NCI-H1417 treated with DMSO at 0.1 percent for 48 hours (cell line): ENCODE measurements at regions not wholly inside any gene's neighbourhood (a gene's known extent, or its start where the extent isn't known, plus 50 kb on each side); places are given as distances from the start of the nearest gene placed in this dataset.

ENCODE experiments used
- DNase-seq: peaks from one replicate; lab custom pipeline; 2025; lab: John Stamatoyannopoulos, UW

GRCh38 chr10:4196183-4196582, 411.2 kb upstream of the KLF6 start:
- DNase-seq: no peak

- DNase-seq: no peak
Observed at GRCh38 chr10:4195213-4195612, 410.2 kb upstream of the KLF6 start.

GRCh38 chr10:4194231-4194630, 409.2 kb upstream of the KLF6 start:
- DNase-seq: no peak

GRCh38 chr10:4191894-4192293, 406.9 kb upstream of the KLF6 start:
- DNase-seq: no peak

- no peak for DNase-seq
Observed at GRCh38 chr10:4191354-4191753, 406.3 kb upstream of the KLF6 start.

GRCh38 chr10:4190876-4191275, 405.9 kb upstream of the KLF6 start:
- no peak for DNase-seq

- no peak for DNase-seq
Observed at GRCh38 chr10:4189281-4189680, 404.3 kb upstream of the KLF6 start.

GRCh38 chr10:4188406-4188805, 403.4 kb upstream of the KLF6 start:
- no peak for DNase-seq

- peak; percentile 51 for DNase-seq
Observed at GRCh38 chr10:4186849-4187540, 402.0 kb upstream of the KLF6 start.

- DNase-seq: no peak
Observed at GRCh38 chr10:4183761-4184261, 398.8 kb upstream of the KLF6 start.

- no peak for DNase-seq
Observed at GRCh38 chr10:4181621-4182049, 396.6 kb upstream of the KLF6 start.

GRCh38 chr10:4181081-4181480, 396.1 kb upstream of the KLF6 start:
- DNase-seq: no peak

- DNase-seq: no peak
Observed at GRCh38 chr10:4177791-4178190, 392.8 kb upstream of the KLF6 start.

- DNase-seq: no peak
Observed at GRCh38 chr10:4176500-4177281, 391.7 kb upstream of the KLF6 start.

GRCh38 chr10:4174197-4174596, 389.2 kb upstream of the KLF6 start:
- no peak for DNase-seq

GRCh38 chr10:4170633-4171314, 385.8 kb upstream of the KLF6 start:
- DNase-seq: no peak

- no peak for DNase-seq
Observed at GRCh38 chr10:4170181-4170580, 385.2 kb upstream of the KLF6 start.

GRCh38 chr10:4169448-4169847, 384.4 kb upstream of the KLF6 start:
- DNase-seq: no peak

GRCh38 chr10:4167216-4167615, 382.2 kb upstream of the KLF6 start:
- no peak for DNase-seq

GRCh38 chr10:4162571-4163286, 377.7 kb upstream of the KLF6 start:
- DNase-seq: no peak

GRCh38 chr10:4159173-4159572, 374.2 kb upstream of the KLF6 start:
- no peak for DNase-seq

GRCh38 chr10:4154191-4154715, 369.2 kb upstream of the KLF6 start:
- no peak for DNase-seq
